ENCODE measurements at regions not wholly inside any gene's neighbourhood (a gene's known extent, or its start where the extent isn't known, plus 50 kb on each side); places are given as distances from the start of the nearest gene placed in this dataset.

DNA sequence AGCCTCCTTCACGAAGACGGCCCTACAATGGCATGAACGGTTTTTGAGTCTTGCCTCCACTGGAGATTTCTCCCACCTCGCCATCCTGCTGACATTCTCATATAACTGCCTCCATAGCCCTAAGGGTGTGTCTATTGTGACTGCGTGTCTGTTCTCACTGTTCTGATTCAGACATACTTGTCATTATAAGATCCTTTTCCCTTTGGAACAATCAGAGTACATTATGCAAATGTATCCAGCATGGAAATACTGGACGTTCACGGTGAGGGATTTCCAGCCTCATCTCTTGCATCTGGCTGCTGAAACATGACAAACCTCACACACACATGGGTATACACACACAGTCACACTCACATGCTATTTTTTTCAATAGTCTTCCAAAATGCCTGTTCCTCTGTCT is 402.1 kb downstream of the DIRAS2 start:
- no peak for DNase-seq (ENCODE audit: low read depth)

GRCh38 chr9:90245661-90246060 is 397.0 kb downstream of the DIRAS2 start:
- DNase-seq (ENCODE audit: low read depth) = no peak

- DNase-seq (ENCODE audit: low read depth) = no peak
Observed at GRCh38 chr9:90249094-90249493, 393.5 kb downstream of the DIRAS2 start.

GRCh38 chr9:90251316-90251715 is 391.3 kb downstream of the DIRAS2 start:
- no peak for DNase-seq (ENCODE audit: low read depth)

- no peak for DNase-seq (ENCODE audit: low read depth)
Observed at GRCh38 chr9:90256345-90256744, 386.3 kb downstream of the DIRAS2 start.

GRCh38 chr9:90259311-90260246 is 383.0 kb downstream of the DIRAS2 start:
- no peak for DNase-seq (ENCODE audit: low read depth)

GRCh38 chr9:90261698-90262097 is 380.9 kb downstream of the DIRAS2 start:
- no peak for DNase-seq (ENCODE audit: low read depth)

DNA sequence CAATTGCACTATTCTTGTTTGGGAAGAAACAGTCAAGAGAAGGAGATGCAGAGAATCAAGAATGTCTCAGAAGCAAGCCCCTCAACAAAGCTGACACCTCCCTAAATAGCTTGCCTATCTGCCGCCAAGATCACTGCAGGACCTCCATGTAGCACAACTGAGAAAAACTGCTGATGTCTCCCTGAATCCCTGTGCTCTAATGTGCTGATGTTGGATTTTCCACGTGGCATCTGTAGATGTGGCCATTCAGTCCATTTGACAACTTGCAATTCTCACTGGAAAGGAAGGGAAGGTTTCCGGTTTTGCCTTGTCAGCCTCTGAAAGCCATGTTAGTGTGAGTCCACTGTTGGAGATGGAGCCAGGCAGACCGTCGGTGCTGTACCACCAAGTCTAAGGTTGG is 374.0 kb downstream of the DIRAS2 start:
- DNase-seq (ENCODE audit: low read depth) = no peak

DNA sequence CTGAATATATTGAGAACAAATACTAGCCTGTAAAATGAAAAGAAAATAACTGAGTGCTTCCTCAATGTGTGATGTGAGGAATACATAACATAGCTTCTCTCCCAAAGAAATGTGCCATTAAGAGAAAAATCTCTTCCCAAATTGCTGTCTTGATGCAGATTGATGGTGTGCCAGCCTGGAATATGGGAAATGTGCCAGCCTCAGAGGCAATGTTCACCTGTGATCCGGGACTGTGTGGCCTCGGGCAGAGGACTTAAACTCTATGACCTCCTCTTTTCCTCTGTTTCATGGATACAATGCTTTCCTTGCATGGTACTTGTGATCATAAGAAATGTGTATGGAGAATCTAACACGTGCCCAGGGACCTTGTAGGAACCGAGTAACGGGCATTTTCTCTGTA is 370.9 kb downstream of the DIRAS2 start:
- DNase-seq (ENCODE audit: low read depth) = no peak

DNA sequence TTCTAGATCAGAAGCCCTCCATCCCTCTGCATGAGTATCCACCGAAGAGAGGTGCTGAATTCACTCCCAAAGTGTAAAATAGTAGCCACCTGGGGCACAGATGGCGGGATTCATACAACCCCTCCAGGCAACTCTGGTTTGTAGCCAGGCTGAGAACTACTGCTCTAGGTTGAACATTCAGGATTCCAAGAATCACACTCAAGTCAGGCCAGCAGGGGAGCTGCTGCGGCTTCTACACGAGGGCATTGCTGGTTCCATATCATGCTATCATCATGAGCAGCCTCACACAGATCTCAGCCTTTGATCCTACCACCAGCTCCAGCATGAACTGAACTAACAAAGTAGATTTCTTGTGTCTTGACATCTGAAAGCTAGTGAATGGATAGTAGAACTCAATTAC is 367.9 kb downstream of the DIRAS2 start:
- DNase-seq (ENCODE audit: low read depth) = no peak

DNA sequence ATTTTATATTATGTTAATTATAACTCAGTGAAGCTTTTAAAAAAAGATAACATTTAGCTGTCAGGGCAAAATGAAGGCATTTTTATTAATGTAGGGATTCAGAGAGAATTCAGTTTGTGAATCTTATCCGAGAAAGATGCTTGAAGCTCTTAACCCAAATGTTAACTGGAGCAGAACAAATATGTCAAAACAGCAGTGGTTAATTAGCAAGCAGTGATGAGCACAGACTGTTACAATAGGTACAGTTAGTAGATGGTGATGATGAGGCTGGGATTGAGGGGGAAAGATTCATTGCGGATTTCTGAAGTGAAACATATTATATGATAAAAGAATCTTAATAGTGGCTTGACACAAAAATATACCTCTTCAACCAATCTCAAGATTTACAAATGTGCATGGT is 356.7 kb downstream of the DIRAS2 start:
- no peak for DNase-seq (ENCODE audit: low read depth)

GRCh38 chr9:90287567-90288274 is 354.9 kb downstream of the DIRAS2 start:
- DNase-seq (ENCODE audit: low read depth) = no peak

- DNase-seq (ENCODE audit: low read depth) = no peak
Observed at GRCh38 chr9:90288275-90288639, 354.4 kb downstream of the DIRAS2 start.

DNA sequence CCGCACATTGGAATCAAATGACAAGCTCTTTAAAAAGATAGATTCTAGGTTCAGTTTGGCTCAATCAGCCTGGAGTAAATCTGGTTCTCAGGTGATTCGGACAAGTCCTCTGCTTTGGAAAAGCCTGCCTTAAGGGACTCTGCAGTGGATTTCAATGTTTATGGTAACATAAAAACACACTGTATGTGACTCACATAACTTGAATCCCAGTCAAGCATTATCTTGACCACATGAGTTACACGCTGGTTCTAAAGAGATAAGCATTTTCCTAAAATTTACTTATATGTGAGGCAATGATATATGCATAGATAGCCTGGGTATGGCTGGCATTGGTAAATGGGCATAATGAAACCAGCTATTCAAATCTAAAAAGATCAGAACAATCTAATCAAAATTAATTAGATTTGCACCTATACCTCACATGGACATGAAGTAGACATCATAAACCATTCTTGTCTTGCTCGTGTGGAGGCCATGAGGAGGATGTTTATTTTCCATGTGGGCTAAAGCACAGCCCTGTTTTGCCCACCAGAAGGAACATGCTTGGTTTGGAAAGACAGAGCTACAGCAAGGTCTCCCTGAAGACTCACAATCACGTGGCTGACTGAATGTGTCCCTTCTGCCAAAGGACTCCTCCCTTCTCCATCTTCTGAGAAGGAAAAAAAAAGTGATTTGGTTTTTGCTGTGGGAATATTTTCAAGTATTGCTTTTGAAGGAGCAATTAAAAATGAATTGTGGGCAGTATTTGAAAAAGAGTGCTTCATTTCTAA is 351.7 kb downstream of the DIRAS2 start:
- no peak for DNase-seq (ENCODE audit: low read depth)

- no peak for DNase-seq (ENCODE audit: low read depth)
Observed at GRCh38 chr9:90296539-90296938, 346.1 kb downstream of the DIRAS2 start.

- no peak for DNase-seq (ENCODE audit: low read depth)
Observed at GRCh38 chr9:90299968-90300367, 342.7 kb downstream of the DIRAS2 start.

GRCh38 chr9:90300611-90301276 is 341.9 kb downstream of the DIRAS2 start:
- DNase-seq (ENCODE audit: low read depth) = no peak

GRCh38 chr9:90301277-90301653 is 341.4 kb downstream of the DIRAS2 start:
- DNase-seq (ENCODE audit: low read depth) = peak; percentile 88

GRCh38 chr9:90303655-90304054 is 339.0 kb downstream of the DIRAS2 start:
- DNase-seq (ENCODE audit: low read depth) = no peak

GRCh38 chr9:90306158-90306557 is 336.5 kb downstream of the DIRAS2 start:
- DNase-seq (ENCODE audit: low read depth) = no peak

GRCh38 chr9:90307167-90307833 is 335.3 kb downstream of the DIRAS2 start:
- no peak for DNase-seq (ENCODE audit: low read depth)

- DNase-seq (ENCODE audit: low read depth) = no peak
Observed at GRCh38 chr9:90307891-90308290, 334.7 kb downstream of the DIRAS2 start.

Measured in EH (cell line).